Activated CD4-positive, CD25-positive, alpha-beta regulatory T cell treated with anti-CD3 and anti-CD28 coated beads, Interleukin-2, amount 50 U/mL, for 72 hours (primary cell): ENCODE measurements at regions not wholly inside any gene's neighbourhood (a gene's known extent, or its start where the extent isn't known, plus 50 kb on each side); places are given as distances from the start of the nearest gene placed in this dataset.
"Not testable (repeated sequence)": the region's sequence is repeated elsewhere in the genome, so short reads cannot be mapped to it uniquely, and the experiment has no call there.

Experiments used
- DNase-seq: peaks from one replicate; pipeline ENCODE4 v3.0.0; 2021

GRCh38 chr3:104316118-104316517 lies 1050.6 kb upstream of the ALCAM start:
- DNase-seq = no peak

GRCh38 chr3:104323226-104323625 lies 1043.5 kb upstream of the ALCAM start:
- DNase-seq = no peak

GRCh38 chr3:104347291-104347690 lies 1019.4 kb upstream of the ALCAM start:
- no peak for DNase-seq

GRCh38 chr3:104349836-104350235 lies 1016.9 kb upstream of the ALCAM start:
- DNase-seq = no peak

GRCh38 chr3:104353951-104354350 lies 1012.8 kb upstream of the ALCAM start:
- no peak for DNase-seq

- no peak for DNase-seq
Measured at GRCh38 chr3:104359546-104359945, 1007.2 kb upstream of the ALCAM start.

- DNase-seq = no peak
Measured at GRCh38 chr3:104360038-104360437, 1006.7 kb upstream of the ALCAM start.

- not testable (repeated sequence) for DNase-seq
Measured at GRCh38 chr3:104361748-104362147, 1005.0 kb upstream of the ALCAM start.

GRCh38 chr3:104362319-104362718 lies 1004.4 kb upstream of the ALCAM start:
- no peak for DNase-seq

- no peak for DNase-seq
Measured at GRCh38 chr3:104367000-104367399, 999.7 kb upstream of the ALCAM start.

GRCh38 chr3:104368760-104369159 lies 997.9 kb upstream of the ALCAM start:
- DNase-seq = no peak

GRCh38 chr3:104385421-104385820 lies 981.3 kb upstream of the ALCAM start:
- no peak for DNase-seq

- no peak for DNase-seq
Measured at GRCh38 chr3:104388619-104389018, 978.1 kb upstream of the ALCAM start.

GRCh38 chr3:104392327-104392726 lies 974.4 kb upstream of the ALCAM start:
- DNase-seq = no peak

- DNase-seq = no peak
Measured at GRCh38 chr3:104396974-104397669, 969.6 kb upstream of the ALCAM start.

- no peak for DNase-seq
Measured at GRCh38 chr3:104397713-104398112, 969.0 kb upstream of the ALCAM start.

GRCh38 chr3:104402902-104403301 lies 963.8 kb upstream of the ALCAM start:
- DNase-seq = no peak

GRCh38 chr3:104411757-104412156 lies 955.0 kb upstream of the ALCAM start:
- no peak for DNase-seq

- no peak for DNase-seq
Measured at GRCh38 chr3:104412608-104413580, 953.8 kb upstream of the ALCAM start.

- DNase-seq = no peak
Measured at GRCh38 chr3:104428337-104428925, 938.3 kb upstream of the ALCAM start.

GRCh38 chr3:104429727-104430126 lies 937.0 kb upstream of the ALCAM start:
- DNase-seq = no peak

- DNase-seq = no peak
Measured at GRCh38 chr3:104436506-104436905, 930.2 kb upstream of the ALCAM start.

GRCh38 chr3:104437131-104437750 lies 929.5 kb upstream of the ALCAM start:
- DNase-seq = no peak
